Posterior vena cava (tissue), 2 donors: ENCODE measurements at regions not wholly inside any gene's neighbourhood (a gene's known extent, or its start where the extent isn't known, plus 50 kb on each side); places are given as distances from the start of the nearest gene placed in this dataset.

Experiments
- DNase-seq: peaks from one replicate; pipeline ENCODE4 v3.0.0-alpha.2; 2020; ENCODE audit warnings: low spot score
- intact Hi-C, 2 donors: fragments of 100-400 bp; cut with DNase I; formaldehyde crosslinking; loops; one replicate each; pipeline versions ENCODE4 v1.14.1 to v1.14.2; 2022 to 2023
- donor health status: DM: yes; HTN: yes; CAD: no.
- donor health status: DM: yes; HTN: yes; CAD: no.

DNA sequence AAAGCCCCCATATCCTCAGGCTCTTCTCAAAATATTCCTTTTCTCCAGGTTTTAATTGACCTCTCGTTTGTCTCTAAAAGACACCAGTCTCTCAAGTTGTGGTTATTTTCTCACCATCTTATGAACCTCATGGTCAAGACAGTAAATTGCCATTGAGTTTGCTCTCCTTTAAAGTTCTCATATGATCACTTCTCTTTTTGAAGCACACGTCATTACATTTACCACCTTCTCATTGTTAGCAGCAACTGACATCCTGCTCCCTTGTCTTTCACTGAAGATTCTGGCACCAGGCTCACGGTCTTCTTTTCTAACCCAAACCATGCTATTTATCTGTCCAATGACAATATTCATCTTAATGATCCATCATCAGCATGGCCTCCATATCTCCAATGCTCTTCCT lies 324.2 kb downstream of the TMA16 start:
- no peak for DNase-seq
- intact Hi-C loops, result no loop called here

DNA sequence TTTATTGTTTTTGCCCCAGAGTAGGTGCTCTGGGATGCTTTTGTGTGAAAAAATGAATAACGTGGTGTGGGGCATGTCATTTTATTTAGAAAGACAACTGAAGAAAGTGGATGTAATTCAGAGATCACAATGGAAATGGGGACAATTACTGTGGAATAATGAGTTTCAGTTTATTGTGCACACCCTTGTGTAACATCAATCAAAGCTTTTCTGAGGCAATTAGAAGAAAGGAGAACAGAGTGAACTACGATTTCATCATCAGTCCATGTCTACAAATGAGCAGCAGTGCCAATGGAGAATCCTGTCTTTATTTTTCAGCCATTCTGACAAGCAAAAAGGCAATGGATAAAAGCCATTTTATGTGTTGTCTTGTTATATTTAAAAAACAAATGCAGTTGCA lies 339.2 kb downstream of the TMA16 start:
- intact Hi-C loops, result no loop called here
- no peak for DNase-seq

DNA sequence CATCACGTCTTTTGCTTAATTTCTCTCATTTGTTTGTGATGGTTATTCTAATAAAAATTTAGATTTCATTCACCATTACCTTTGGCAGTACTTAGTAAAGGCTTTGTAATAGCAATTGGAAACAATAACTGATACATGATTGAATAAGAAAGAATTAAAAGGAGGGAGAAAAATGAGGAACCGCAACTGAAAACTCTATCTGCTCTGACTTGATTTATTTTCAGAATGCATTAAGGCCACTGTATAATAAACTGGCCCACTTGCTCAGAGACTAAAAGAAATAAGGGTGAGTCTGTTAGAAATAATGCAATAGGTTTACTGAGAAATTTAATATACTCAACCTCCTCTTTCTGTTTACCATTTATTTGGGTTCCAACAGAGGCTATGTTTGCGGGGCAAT lies 351.5 kb downstream of the TMA16 start:
- intact Hi-C loops, result no loop called here
- DNase-seq, result no peak

DNA sequence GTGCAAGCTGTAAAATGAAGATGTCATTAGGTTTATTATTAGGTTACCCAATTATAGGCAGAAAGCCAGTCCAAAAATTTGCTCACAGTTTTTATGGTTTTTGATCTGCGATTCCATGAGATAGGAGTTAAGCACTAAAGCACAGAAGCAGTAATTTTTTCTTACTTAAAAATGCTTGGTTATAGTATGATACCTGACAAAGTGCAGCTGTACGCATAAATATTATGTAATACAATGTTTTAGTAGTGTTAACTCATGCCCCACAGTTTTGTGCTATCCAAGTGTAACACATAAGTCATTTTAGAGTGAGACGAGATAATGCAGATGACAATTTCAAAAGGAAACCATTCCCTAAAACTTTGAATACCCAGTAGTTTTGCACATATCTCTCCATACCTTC lies 357.8 kb downstream of the TMA16 start:
- DNase-seq, result no peak
- intact Hi-C loops, result no loop called here

DNA sequence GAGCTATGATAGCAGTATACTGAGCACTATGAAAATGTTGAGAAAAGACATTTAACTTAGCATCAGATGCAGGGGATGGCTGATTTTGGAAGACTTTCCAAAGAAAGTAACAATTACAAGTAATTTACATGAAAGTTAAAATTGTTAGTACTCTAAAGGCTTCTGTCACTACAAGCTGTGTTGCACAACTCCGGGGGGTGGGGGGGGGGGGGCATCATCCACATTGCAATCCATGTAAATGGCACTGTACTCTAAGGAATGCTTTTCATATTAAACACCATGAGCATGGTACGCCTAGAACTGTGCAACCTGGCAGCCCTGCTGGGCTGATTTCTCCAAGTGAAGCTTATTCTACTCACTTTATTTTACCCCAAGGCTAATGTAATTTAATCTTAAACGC lies 363.4 kb downstream of the TMA16 start:
- no peak for DNase-seq
- intact Hi-C loops, result no loop called here

DNA sequence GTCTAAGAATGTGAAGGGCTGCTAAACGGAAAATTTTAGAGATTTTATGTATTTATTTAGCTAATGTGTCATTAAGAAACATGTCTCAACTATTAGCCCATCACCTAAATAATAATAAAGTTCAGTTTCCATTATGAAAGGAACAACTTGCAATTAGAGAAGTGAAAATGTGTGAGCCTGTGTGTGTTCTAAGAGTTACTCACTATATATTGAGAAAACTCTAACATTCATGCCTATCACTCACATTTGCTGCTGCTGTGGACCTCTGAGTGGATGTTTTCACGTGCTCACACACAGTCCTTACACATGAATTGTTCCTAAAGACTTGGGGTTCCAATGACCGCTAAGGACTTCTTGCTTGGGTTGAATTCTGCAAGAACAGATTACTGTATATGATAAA lies 364.0 kb downstream of the TMA16 start:
- DNase-seq, result no peak
- intact Hi-C loops, result no loop called here

DNA sequence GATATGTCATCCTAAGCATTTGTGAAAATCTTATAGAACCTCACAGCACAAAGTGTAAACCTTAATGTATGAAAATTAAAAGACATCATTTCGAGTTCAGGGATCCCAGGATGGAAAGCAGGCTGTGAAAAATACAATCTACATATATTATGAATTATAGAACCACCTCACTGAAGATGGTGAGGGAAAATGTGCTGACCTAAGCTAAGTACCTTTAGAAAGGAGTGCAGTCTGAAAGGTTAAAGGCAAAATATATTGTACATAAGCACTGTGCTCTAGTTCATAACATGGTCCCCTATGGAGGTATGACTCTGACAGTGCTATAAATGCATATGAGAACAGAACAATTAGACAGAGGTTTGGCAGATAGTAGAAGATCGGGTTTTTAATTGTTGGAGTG lies 368.6 kb downstream of the TMA16 start:
- DNase-seq, result no peak
- intact Hi-C loops, result no loop called here

DNA sequence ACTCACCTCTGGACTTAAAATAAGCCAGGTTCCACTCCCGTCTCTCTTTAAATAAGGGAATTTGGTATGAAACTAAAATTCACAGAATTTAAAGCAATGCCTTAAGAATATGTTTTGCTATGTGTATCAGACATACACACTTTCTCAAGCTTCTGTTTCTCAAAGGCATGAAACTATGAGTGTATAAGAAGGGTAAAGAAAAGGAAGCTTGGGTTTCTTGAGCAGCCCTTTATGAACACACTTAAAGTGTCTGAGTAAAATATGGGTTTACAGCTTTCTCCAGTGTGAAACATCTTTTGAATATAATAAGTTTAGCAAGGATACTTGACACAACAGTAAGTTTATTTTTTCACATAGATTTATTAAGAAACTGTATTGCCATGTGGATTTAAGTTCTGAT lies 370.5 kb downstream of the TMA16 start:
- intact Hi-C loops, result no loop called here
- no peak for DNase-seq

DNA sequence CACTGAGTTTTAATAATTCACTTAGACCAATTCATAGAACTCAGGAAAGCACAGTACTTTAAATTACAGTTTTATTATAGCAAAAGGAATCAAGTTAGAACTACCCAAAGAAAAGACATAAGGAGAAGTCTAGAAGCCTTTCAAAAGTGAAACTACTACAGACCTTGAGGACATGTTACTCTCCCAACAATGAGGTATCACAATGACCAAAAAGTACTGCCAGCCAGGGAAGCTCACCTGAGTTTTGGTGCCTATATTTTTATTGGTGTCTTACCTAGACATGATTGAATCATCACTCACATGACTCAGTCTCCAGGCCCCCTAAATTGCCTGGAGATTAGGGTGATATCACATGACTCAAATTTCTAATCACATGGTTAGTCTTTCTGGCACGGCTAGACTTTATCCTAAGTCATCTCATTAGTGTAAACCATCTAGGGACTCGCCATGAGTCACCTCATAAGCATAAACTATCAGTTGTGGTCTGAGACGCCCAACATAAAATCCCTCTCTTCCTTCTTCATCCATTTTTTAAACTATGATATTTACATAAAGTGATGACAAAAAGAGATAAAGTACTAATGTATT lies 372.3 kb downstream of the TMA16 start:
- intact Hi-C loops, result no loop called here
- DNase-seq, result no peak

DNA sequence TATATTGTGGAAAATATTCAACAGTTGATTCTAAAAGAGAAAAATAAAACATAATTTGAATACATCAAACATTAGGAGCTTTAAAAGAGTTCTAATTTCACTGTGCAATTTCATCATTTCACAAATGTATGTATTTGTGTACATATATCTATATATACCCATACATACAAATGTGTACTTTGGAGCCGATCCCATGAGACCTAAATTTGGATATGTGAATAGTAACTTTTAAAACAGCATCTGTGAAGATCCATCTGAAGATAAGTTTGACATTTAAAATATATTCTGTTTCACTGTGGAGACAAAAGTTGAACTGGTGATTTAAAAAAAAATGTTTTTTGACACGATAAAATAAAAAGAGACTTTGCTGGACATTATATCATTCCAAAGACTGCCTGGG lies 374.0 kb downstream of the TMA16 start:
- intact Hi-C loops, result no loop called here
- no peak for DNase-seq

DNA sequence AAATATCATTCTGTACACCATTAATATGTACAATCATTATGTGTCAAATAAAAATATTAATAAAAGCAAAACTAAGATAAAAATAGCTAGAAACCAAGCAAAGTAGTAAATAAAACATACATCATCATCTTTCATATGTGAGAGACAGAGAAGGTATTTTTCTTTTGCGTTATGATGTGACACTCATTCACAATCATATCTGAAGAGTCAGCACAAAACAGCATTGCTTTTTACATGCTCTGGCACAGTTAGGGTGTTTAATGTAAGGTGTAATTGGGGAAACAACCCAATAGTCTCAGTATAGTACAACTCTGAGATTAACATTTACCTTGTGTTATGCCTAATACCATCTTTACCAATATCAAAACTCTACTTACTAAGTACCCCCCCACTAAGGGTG lies 376.6 kb downstream of the TMA16 start:
- no peak for DNase-seq
- intact Hi-C loops, result no loop called here

DNA sequence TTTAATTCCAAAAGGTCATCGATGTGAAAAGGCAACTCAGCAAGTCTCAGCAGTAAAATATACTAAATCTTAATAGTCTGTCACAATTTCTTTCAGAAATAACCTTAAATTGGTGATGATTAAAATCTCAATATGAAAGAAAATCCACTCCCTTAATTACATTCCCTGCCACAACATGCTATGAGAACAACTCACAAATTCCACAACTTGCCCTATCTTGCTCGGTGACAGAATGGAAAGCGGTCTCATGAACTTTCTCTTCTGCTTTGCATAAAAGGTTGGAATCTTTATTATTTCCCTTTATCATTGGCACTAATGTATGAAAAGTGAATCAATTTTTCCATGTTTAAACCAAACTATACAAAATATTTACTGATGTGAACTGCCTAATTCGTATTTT lies 380.8 kb downstream of the TMA16 start:
- DNase-seq, result no peak
- intact Hi-C loops, result no loop called here

DNA sequence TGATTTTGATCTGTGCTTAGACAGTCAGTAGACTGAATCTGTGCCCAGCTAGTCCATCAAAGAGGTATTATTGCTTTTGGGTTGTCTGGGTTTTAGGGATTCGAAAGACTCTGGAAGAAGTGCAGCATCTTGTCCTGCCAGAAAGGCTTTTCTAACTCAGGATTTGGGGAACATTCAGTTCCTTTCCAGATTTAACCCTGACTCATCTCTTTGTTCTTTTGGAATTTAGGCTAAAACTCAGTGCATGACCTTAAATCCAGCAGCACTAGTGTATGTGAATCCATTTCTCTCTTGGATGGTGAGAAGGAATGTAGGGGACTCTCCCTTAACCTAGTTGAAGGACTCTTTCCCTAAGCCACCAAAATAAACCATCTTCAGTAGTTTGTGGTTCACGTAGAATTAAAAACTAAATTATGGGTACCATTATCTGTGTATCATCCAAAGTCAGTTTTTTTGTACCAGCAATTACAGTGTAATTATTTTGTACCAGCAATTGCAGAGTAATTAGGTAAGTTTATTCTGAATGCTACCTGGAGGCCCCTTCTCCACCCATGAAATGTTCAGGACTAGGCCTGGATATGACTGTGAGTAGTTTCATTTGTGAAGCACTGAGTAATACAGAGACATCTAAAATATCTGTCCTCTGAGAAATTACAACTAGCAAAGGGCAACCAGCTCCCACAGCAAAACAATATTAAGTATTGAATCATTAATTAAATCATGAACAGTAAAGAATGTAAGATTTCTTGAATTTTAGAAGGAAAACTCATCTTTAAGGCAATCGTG lies 384.0 kb downstream of the TMA16 start:
- intact Hi-C loops, result no loop called here
- DNase-seq, result no peak

DNA sequence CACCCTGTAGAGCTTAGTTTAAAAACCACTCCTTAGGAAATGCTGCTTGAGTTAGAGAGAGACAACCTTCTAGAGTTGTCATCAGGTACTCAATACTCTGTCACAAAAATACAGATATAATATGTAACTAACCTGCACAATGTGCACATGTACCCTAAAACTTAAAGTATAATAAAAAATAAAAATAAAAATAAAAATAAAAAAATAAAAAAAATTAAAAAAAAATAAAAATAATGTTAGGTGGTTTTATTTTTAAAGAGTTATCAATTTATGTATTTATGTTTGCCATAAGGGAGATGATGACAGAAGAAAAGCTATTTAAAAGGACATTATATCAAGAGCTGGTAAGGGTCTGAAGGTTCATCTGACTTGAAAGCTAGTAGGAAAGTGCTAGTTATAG lies 397.9 kb downstream of the TMA16 start:
- intact Hi-C loops, result no loop called here
- no peak for DNase-seq

DNA sequence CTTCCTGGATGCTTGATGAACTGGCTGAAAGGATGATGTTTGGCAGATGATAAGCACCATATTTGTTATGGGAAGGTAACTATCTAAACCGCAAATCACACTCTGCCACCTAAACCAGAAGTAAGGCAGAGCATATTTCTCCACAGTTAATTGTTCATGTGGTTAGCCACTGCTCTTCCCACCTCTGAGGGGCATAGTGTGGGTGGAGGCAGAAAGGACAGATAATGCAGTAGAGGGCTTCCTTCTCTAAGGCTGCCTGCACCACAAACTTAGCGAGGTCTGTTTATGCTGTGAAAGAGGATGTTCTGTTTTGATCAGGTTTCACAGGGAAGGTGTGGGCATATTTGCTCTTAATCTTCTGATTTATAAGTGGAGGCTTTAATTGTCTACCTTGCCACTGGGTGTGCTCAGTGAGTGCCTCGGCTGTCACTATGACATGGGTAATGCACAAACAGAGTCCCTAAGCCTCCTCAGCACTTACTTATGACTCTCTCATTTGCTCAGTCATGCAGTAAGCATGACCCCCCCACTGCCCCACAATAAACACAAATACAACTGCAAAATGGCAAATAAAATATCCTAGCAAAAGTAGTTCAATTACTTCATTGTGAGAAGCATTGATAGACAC lies 401.0 kb downstream of the TMA16 start:
- intact Hi-C loops, result no loop called here
- DNase-seq, result no peak

DNA sequence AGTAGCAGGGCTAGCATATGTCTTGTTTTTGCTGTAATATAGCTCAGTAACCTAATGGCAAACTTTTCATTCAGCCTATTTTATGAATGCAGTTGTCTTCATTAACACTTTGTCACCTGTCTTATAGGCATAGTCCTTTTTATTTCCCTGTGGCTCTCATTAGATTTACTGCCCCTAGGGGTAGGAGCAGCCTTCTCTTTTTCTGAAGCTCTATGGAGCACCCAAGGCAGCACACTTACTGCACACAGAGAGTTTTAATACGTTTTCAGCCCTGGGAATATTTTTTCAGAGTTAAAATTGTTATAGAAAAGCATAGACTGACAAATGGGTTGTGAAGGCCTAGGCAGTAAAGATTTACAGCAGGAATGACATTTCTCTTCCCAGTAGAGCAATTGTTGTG lies 406.8 kb downstream of the TMA16 start:
- intact Hi-C loops, result no loop called here

DNA sequence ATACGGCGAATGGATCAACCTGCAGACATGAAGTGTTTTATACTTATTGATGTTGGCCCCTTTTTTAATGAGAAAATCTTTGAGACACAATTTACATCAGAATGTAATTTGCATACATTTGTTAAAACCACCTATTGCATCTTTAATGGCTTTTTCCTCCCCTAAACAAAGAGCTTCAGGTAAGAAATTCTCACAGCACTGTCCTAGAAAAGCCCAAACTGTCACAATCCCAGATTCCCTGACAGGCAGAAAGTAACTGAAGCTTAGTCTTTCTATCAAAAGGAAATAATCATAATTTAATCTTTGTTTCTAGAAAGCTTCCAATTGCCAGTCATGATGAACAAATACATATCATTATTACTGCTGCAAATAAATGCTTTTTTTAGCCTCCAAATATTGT lies 407.9 kb downstream of the TMA16 start:
- intact Hi-C loops, result no loop called here
- no peak for DNase-seq

More for the DNA sequence above, 406.8 kb downstream of the TMA16 start:
- DNase-seq, result no peak

DNA sequence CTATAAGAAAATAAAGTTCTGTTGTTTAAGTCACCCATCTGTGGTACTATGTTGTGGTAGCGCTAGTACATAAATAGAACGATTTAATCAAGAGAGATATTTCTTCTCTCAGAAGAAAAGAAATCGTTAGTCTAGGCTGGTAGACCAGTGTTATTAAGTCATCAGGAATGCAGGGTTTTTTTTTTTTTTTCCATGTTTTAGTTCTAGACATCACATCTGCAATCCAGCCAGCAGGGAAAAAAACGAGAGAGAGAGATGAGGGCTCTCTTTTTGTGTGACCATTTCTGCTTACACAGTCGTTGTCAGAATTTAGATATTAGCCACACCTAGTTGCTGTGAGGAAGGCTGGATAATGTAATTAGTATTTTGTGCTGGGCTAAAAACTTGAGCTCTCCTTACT lies 417.4 kb downstream of the TMA16 start:
- DNase-seq, result no peak
- intact Hi-C loops, result no loop called here

DNA sequence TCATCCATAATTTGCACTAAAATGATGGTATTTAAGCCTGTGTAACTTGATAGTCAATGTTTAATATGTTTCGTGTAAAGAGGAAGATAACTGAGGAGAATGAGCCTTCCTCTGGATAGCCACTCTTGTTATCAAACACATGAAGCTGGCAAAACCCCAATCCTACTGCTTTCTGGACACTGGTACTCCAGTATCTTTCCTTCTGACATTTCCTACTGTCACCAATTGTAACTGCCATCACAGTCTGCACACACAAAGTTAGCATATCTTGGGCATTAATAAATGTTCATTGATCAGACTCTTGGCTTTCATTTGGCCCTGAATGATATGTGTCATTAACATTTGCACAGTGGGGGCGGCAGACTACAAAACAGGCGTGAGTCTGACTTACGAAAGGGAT lies 419.1 kb downstream of the TMA16 start:
- DNase-seq, result no peak
- intact Hi-C loops, result no loop called here

DNA sequence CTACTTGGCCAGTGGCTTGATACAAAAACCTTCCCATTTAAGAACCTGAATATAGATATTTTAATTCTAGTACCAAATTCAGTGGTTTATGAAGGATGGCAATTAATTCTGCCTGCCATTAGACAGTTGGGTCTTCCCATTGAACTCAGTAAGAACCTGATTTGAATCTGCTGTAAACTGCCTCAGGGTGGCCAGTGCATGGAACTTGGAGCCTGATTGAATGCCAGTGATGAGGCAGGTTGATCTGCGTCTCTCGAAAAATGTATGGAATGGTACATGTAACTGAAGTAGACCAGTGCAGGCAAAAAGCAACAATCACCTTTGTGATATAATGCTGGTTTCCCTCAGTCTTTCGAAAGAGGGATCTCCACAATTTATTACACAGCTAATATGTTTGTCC lies 421.4 kb downstream of the TMA16 start:
- no peak for DNase-seq
- intact Hi-C loops, result no loop called here

DNA sequence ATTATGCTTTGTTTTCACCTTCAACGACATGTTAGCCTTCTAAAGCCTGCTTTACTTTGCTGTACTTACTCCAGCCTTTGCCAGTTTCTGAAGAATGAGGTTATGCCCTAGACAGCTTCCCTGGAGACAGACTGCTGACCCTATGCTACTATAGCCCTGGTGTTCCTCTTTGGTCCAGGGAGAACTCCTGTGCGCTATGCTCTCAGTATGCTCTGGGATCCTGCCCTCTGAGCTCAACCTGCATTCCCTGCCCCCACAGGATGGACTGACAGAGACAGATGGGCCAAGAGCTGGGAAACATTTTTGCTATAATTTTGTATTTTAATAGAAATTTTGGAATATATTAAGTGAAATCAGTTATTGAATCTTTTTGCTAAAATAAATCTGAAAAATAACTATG lies 425.9 kb downstream of the TMA16 start:
- intact Hi-C loops, result no loop called here
- DNase-seq, result no peak
